GM18867 (cell line): ENCODE measurements at regions not wholly inside any gene's neighbourhood (a gene's known extent, or its start where the extent isn't known, plus 50 kb on each side); places are given as distances from the start of the nearest gene placed in this dataset.

Source experiments
- ATAC-seq: cut with Tn5 transposase; IDR thresholded peaks from one replicate; pipeline ENCODE4 v1.9.1; 2021; ENCODE audit warnings: mild to moderate bottlenecking, moderate library complexity; ENCODE audit not compliant: unreplicated experiment

DNA sequence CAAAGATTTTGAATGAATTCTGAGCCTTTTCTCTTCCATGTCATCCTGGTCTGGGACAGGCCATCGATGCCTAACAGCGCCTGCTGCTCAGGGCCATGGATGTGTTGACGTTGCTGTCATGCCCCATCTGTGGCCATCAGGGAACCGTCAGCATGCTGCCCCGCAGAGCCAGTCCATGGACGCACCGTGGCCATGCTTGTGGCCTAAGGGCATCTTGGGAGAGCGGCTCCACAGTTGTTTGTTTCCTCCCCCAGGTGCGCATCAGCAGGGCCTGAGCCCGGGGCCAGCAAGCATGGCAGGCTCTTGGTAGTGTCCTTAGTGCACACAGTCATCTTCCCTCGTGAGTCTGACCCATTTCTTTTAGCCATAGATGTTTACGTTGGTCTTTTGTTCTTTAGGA, 142.7 kb downstream of the VAPA start:
- no peak for ATAC-seq

DNA sequence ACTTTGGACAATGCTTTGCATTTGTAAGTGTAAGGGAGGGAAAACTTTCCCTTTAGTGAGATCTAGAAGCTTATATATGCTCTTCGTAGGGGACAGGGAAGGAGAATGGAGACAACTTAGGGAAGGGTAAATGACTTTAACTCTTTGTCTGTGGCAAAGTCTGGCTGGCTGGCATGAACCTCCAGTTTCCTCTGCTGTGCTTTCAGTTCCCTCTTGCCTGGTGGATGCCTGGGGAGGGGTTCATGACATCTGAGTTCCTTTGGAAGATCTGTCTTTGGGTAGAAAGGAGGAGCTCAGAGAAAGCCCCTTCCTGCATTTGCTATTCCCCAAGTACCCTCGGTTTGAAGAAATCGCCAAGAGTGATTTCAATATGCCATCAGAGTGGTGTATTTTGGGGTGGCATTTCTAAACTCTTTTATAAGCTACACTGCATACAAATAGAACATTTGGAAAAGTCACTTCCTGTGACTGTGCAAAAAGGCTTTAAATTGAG, 143.6 kb downstream of the VAPA start:
- ATAC-seq, result no peak

- ATAC-seq, result no peak
Observed at GRCh38 chr18:10057894-10058791, 144.3 kb downstream of the VAPA start.

DNA sequence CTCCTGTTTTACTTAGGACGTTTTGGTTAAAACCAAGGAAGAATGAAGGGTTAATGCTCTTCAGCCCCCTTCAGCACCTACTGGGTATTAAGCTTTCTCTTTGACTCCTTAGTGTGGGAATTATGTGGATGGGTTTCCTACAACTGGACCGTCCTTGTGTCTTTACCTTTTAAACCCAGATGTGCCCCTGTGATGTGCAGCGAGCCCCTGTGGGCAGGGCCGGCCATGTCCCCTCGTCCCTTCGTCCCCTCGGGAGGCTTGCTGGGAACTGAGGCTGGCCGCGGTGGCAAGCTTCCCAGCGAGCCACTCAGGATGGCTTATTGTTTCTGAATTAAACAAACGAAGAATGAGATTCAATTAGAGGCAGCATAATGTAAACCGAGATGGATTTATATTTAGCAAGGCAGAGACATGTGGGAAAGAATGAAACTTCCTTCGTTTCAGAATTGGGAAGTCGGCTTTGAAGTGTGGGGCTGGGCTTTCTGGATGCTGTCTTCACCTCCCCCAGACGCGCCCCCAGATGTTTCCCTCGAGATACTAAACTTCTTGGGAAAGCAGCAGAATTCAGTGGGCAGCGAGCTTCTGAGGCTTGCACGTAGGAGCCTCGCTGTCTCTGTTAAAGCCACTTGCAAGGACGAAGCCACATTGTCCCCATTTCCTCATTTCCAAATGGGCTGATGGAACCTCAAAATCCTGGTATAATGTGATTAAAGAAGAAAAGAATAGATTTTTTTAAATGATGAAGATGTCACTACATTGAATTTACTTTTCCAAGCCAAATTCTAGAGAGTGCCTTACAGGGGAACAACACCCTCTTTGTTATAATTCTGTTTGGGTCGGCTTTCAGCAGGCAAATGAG, 146.0 kb downstream of the VAPA start:
- no peak for ATAC-seq

- ATAC-seq, result no peak
Observed at GRCh38 chr18:10060469-10060782, 146.6 kb downstream of the VAPA start.

DNA sequence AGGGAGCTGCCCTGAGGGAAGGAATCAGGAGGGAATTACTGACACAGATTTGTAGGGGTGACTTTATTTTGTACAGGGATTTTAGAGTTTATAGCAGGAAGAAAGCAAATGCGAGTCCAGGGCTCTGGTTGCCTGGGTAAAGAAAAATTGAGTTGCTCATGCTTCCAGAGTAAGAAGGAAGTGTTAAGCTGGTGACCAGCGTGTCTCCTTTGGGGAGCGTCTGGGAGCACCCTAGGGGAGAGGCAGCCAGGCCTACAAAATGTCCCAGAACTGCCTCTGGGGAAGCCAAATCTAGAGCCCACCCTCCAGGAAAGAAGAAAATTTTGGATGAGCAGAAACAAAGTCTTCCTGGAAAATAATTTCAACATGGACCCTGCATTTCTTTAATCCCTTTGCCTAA, 147.0 kb downstream of the VAPA start:
- ATAC-seq, result no peak

GRCh38 chr18:10061566-10062140, 147.8 kb downstream of the VAPA start:
- ATAC-seq, result no peak

DNA sequence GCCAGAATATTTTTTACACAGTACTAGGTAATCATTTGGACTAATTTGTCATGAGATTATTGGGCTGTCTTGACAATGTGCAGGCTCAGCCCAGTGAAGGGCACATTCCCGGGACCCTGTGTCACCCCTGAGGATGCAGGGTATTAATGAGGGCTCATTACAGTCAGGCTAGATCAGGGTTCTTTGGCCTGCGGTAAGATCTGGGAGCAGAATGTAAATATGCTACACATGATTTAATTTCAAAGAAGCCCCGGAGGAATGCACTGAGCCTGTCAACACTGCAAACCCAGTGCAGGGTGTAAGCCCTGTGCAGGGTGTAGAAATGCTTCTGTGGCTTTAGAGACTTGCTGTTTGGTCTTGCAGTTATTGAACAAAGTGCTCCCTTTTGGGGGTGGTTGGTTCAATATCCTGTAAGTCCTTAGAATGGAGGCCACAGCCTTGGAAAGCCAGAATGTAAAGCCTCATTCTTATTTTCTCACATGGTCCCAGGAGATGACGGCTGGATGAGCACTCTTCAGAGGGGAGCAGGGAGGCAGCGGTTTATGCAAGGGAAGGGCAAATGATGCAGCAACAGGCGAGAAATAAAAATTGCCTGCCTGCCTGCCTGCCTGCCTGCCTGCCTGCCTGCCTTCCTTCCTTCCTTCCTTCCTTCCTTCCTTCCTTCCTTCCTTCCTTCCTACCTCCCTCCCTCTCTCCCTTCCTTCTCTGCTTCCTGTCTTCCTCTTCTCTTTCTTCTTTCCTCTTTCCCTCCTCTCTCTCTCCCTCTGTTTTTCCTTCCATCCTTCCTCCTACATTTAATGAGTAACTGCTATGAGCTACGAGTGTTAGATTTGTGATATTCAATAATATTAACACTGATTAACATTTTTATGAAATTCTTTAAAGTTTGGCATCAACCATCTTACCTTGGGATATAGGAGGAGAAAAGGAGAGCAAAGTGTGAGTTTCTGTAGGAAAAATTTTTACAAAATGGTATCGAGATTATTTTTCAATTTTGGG, 148.8 kb downstream of the VAPA start:
- no peak for ATAC-seq

GRCh38 chr18:10063489-10063888, 149.7 kb downstream of the VAPA start:
- no peak for ATAC-seq

- ATAC-seq, result no peak
Observed at GRCh38 chr18:10064267-10064666, 150.5 kb downstream of the VAPA start.

GRCh38 chr18:10065296-10065695, 151.5 kb downstream of the VAPA start:
- ATAC-seq, result no peak

GRCh38 chr18:10067670-10068659, 154.1 kb downstream of the VAPA start:
- no peak for ATAC-seq

DNA sequence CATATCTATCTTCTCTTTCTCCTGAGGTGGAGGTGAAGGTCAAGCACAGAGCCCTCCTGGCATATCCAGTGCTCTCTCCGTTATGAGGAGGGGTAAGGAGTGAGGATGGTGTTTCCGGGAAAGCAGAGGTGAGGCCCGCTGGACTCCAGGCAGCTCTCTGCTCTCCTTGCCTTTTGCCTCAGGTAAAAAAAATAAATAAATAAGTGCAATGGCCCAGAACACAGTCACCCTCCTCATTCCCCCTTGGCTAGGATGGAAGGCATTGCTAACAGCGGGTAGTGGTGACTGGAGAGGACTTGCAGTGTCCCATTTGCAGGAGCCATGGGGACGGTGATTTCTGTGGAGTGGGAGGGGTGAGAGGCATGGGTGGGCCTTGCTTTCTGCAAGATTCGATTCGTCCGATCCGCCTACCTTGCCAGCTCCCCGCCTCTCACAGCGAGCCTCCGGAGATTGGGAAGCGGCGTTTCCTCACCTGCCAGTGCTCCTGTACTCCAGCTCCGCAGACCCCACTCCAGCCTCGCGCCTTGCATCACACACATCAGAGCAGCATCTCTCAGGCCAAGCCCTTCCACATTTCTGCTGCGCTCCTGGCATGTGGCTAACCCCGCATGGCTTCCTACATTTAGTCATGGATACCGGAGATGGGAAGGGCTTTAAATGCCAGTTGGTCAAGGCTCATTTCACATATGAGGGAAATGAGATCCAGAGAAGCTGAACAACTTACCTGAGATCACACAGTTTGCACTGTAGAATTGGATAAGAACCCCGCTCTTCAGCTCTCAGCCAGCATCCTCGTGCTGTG, 155.2 kb downstream of the VAPA start:
- ATAC-seq, result no peak

DNA sequence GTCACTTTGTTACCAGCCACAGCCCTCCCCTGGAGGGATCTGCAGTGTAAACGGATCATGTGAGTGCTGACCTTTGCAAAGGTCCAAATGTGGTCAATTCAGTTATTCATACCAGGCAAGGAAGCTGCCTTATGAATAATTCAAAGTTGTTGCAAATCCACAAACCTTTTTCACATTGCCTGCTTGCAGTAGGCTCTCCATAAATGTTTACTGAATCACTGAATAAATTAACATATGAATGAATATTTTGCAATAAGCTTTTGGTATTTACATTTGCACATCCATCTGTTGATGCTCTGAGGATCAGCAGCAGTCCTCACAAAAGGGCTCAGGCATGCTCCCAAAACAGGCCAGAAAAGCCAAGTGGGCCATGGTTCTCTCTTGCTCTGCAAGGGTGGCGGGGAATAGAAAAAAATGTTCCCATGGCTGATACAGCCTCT, 156.8 kb downstream of the VAPA start:
- ATAC-seq, result no peak

- ATAC-seq, result no peak
Observed at GRCh38 chr18:10072671-10073175, 158.9 kb downstream of the VAPA start.

- no peak for ATAC-seq
Observed at GRCh38 chr18:10074110-10074509, 160.3 kb downstream of the VAPA start.

DNA sequence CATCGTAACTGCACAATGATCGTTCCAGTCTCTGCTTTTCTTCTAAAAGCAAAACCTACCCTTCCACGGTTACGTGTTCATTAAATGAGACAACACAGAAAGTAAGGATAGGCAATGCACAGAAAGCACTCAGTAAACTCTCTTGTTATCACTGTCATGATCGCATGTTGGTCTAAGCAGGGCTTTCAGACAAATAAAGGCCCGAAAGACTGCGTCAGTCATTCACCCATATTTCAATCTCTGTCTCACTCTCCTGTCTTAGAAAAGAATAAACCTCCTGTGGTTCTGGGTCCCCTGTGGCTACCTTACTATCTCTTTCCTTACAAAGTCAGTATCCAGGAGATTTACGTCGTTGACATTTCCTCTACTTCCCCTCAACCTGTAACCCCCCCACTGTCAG, 160.9 kb downstream of the VAPA start:
- ATAC-seq, result no peak

- no peak for ATAC-seq
Observed at GRCh38 chr18:10076502-10077030, 162.8 kb downstream of the VAPA start.
